ENCODE measurements at regions not wholly inside any gene's neighbourhood (a gene's known extent, or its start where the extent isn't known, plus 50 kb on each side); places are given as distances from the start of the nearest gene placed in this dataset.

DNA sequence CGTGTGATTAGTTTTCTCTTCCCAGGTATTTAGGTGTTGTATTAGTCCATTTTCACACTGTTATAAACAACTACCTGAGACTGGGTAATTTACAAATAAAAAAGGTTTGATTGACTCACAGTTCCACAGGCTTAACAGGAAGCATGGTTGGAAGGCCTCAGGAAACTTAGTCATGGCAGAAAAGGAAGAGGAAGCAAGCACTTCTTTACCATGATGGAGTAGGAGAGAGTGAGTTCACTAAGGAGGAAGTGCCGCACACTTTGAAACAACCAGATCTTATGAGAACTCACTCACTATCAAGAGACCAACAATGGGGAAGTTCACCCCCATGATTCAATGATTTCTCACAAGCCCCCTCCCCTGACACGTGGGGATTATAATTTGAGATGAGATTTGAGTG is 1343.7 kb upstream of the GOT2 start:
- TF ChIP-seq, protein P1, sequence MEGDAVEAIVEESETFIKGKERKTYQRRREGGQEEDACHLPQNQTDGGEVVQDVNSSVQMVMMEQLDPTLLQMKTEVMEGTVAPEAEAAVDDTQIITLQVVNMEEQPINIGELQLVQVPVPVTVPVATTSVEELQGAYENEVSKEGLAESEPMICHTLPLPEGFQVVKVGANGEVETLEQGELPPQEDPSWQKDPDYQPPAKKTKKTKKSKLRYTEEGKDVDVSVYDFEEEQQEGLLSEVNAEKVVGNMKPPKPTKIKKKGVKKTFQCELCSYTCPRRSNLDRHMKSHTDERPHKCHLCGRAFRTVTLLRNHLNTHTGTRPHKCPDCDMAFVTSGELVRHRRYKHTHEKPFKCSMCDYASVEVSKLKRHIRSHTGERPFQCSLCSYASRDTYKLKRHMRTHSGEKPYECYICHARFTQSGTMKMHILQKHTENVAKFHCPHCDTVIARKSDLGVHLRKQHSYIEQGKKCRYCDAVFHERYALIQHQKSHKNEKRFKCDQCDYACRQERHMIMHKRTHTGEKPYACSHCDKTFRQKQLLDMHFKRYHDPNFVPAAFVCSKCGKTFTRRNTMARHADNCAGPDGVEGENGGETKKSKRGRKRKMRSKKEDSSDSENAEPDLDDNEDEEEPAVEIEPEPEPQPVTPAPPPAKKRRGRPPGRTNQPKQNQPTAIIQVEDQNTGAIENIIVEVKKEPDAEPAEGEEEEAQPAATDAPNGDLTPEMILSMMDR (IDR thresholded peaks at IDR 0.05) = no peak
- no peaks in the 10 kb centered on the region for H3K4me1 Mint-ChIP-seq
- ChIA-PET CTCF (no interaction called here), POLR2A (no interaction called here)
- H3K9me3 Mint-ChIP-seq = peaks cover 9% of the 10 kb centered on the region
- H3K27me3 Mint-ChIP-seq = no peaks in the 10 kb centered on the region
- no peaks in the 10 kb centered on the region for H3K36me3 Mint-ChIP-seq (ENCODE audit: low read depth)
- ATAC-seq (ENCODE audit: low read depth) (no peak), DNase-seq (no peak)
- intact Hi-C loops (cut with micrococcal nuclease) = no loop called here
- no peak overlapping the region for H3K4me3 Mint-ChIP-seq
- no peak overlapping the region for H3K27ac Mint-ChIP-seq

DNA sequence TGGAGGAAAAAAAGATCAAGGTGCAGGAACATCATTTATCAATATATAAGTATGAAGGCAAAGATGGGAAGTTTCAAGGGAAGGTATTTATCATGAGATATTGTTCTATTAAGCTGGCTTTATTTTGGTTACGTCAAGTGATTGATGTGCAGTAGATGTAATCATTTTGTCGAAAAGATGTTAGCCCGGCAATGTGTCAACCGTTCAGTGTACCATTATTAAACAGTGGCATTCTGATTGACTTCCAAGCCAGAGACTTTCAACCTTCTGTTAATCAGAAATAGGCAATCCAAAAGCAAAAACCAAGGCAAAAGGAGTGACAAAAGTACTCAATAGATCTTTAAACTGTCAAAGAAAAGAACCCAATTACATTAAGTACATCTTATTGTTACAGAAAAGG is 1340.3 kb upstream of the GOT2 start:
- H3K36me3 Mint-ChIP-seq (ENCODE audit: low read depth) = no peaks in the 10 kb centered on the region
- H3K27ac Mint-ChIP-seq = no peak overlapping the region
- TF ChIP-seq, protein P1 (IDR thresholded peaks at IDR 0.05) = no peak
- intact Hi-C loops (cut with micrococcal nuclease) = no loop called here
- no peak overlapping the region for H3K4me3 Mint-ChIP-seq
- peaks cover 5% of the 10 kb centered on the region for H3K9me3 Mint-ChIP-seq
- H3K4me1 Mint-ChIP-seq = no peaks in the 10 kb centered on the region
- POLR2A ChIA-PET = no interaction called here
- ATAC-seq (ENCODE audit: low read depth) (no peak), DNase-seq (no peak)
- no peaks in the 10 kb centered on the region for H3K27me3 Mint-ChIP-seq
- CTCF ChIA-PET = no interaction called here

DNA sequence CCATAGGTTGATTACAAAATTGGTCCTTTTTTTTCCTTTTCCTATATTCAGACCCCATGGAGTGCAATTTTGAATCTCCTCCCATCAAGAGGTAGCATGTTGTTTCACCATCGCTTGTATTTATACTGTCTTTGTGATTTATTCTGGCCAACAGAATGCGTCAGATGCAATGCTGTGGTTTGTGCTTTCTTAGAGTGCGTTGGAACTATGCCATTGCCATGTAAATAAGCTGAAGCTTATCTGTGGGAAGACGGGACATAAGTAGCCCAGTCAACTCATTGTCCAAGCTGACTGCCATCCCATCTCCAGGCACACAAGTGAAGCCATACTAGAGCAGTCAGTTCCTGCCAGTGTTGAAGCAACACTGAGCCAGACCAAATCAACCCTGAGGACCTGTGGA is 1339.3 kb upstream of the GOT2 start:
- TF ChIP-seq, protein P1 (IDR thresholded peaks at IDR 0.05) = no peak
- Mint-ChIP-seq H3K27me3 (no peaks in the 10 kb centered on the region), H3K9me3 (peaks cover 2% of the 10 kb centered on the region), H3K4me1 (no peaks in the 10 kb centered on the region), H3K4me3 (no peak overlapping the region), H3K36me3 (ENCODE audit: low read depth) (no peaks in the 10 kb centered on the region), H3K27ac (no peak overlapping the region)
- ChIA-PET CTCF (no interaction called here), POLR2A (no interaction called here)
- DNase-seq = no peak
- intact Hi-C loops (cut with micrococcal nuclease) = no loop called here
- ATAC-seq (ENCODE audit: low read depth) = no peak

DNA sequence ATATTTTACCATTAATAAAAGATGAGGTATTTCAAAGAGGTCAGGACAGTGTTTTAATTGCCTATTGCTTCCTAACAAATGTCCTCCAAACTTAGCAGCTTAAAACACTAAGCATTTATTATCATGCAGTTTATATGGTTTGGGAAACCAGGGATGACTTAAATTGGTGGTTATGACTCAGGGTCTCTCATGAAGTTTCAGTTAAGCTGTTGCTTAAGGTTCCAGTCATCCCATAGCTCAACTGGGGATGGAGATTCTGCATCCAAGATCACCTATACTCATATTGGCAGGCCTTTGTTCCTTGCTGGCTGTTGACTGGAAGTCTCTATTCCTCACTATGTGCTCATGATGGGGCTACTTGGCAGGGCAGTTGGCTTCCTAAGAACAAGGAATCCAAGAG is 1329.9 kb upstream of the GOT2 start:
- TF ChIP-seq, protein P1 (IDR thresholded peaks at IDR 0.05) = no peak
- peaks cover 2% of the 10 kb centered on the region for H3K9me3 Mint-ChIP-seq
- H3K27ac Mint-ChIP-seq = no peak overlapping the region
- DNase-seq (no peak), ATAC-seq (ENCODE audit: low read depth) (no peak)
- H3K4me1 Mint-ChIP-seq = no peaks in the 10 kb centered on the region
- no peaks in the 10 kb centered on the region for H3K36me3 Mint-ChIP-seq (ENCODE audit: low read depth)
- intact Hi-C loops (cut with micrococcal nuclease) = no loop called here
- H3K27me3 Mint-ChIP-seq = no peaks in the 10 kb centered on the region
- ChIA-PET CTCF (no interaction called here), POLR2A (no interaction called here)
- no peak overlapping the region for H3K4me3 Mint-ChIP-seq

DNA sequence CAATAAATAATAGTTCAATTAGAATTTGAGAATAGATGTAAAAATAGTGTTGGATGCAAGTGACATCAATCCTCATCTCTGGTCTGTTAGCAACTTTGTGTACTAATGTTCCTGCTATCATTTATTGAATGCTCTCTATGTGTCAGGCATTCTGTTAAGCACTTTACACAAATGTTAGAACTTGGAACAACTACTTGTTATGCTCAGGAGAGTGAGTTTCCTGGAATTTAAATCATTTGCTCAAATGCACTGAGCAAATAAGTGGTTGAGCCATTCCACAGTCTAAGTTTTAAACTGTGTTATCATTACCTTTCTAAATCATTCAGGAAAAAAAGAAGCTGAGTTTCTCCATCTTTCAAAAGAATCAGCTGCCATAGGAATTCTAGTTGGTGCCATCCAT is 1327.3 kb upstream of the GOT2 start:
- H3K36me3 Mint-ChIP-seq (ENCODE audit: low read depth) = no peaks in the 10 kb centered on the region
- ChIA-PET POLR2A (no interaction called here), CTCF (no interaction called here)
- intact Hi-C loops (cut with micrococcal nuclease) = no loop called here
- no peak for DNase-seq
- H3K4me1 Mint-ChIP-seq = no peaks in the 10 kb centered on the region
- H3K27ac Mint-ChIP-seq = no peak overlapping the region
- TF ChIP-seq, protein P1 (IDR thresholded peaks at IDR 0.05) = no peak
- H3K27me3 Mint-ChIP-seq = no peaks in the 10 kb centered on the region
- no peak for ATAC-seq (ENCODE audit: low read depth)
- H3K4me3 Mint-ChIP-seq = no peak overlapping the region
- peaks cover 2% of the 10 kb centered on the region for H3K9me3 Mint-ChIP-seq
